Lower leg skin (tissue), 3 donors: ENCODE measurements at regions not wholly inside any gene's neighbourhood (a gene's known extent, or its start where the extent isn't known, plus 50 kb on each side); places are given as distances from the start of the nearest gene placed in this dataset.

ENCODE experiments used
- CTCF ChIP-seq, 3 donors: fragments of 450-650 bp; IDR thresholded peaks; one replicate each; pipeline ENCODE4 v1.5.1; 2016; ENCODE audit warnings: antibody characterized with exemption in 3 of 3, mild to moderate bottlenecking in 3 of 3, moderate library complexity in 2 of 3
- POLR2A ChIP-seq, 2 donors: fragments of 450-650 bp; IDR thresholded peaks; one replicate each; pipeline ENCODE4 v1.6.1; 2016 to 2017; ENCODE audit warnings: antibody characterized with exemption in 2 of 2, mild to moderate bottlenecking in 1 of 2, moderate library complexity in 1 of 2

DNA sequence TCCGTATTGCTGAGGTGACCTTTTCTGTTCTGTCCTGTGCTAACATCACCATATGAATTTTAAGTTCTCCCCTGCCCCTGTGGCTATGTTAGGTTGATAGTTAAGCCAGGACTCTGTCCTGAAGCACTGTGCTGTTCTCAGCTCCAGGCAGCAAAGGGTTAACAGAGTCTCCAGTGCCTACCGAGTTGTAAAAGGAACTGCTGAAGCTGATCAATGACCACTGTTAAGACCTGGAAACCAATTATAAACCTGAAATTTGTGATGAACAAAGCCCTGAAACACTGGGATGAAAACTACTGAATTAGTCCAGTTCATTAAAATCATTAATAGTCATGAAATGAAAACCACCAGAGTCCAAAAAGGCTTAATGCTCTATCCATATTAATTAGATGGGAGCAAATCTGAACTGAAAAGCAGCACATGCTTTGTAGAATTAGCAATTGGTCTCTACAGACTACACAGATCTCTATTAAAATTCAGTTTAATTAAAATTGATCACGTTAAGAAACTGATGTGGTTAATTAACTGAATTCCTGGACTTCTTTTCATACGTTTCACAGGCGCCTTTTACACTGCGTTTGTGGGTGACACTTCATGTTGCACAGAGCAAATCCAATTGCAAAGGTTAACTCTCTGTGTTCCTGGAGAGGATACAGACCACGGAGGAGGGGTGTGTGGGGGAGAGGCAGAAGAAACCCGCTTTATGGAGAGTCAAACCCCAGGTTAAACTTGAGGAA, 188.5 kb upstream of the MPPED2 start:
- TF ChIP-seq CTCF (IDR thresholded peaks at IDR 0.05) (no peak), POLR2A (IDR thresholded peaks at IDR 0.05) (no peak)
